A549 (cell line): ENCODE measurements at regions not wholly inside any gene's neighbourhood (a gene's known extent, or its start where the extent isn't known, plus 50 kb on each side); places are given as distances from the start of the nearest gene placed in this dataset.

Experiments used
- ATAC-seq, 2 experiments: fragments of 200-7000 bp in 1 of 2; fragments of >200 bp in 1 of 2; cut with Nextera tagmentation in 1 of 2; cut with Tn5 transposase in 1 of 2; 3 replicates each; pipeline versions ENCODE4 v1.8.0 to v1.9.1; 2018 to 2020; ENCODE audit warnings: mild to moderate bottlenecking in 1 of 2, moderate library complexity in 1 of 2
- CTCF ChIA-PET: fragments of 300-600 bp; sonication (Branson Sonifier 250); formaldehyde crosslinking; extraction: SDS; loops from one replicate; lab custom pipeline; 2021; ENCODE audit warnings: antibody characterized with exemption, inconsistent platforms; lab: Yijun Ruan, JAX
- POLR2A ChIA-PET: fragments of 350-600 bp; formaldehyde crosslinking; extraction: SDS; loops from one replicate; lab custom pipeline; 2021; ENCODE audit warnings: antibody characterized with exemption, inconsistent platforms; lab: Yijun Ruan, JAX
- DNase-seq, 2 experiments: peaks; one replicate each; pipeline versions ENCODE4 v3.0.0 to v3.0.0-alpha.2; 2011 to 2016; ENCODE audit warnings: low read depth in 1 of 2, low spot score in 1 of 2
- FAIRE-seq: peaks from 2 replicates; lab custom pipeline; 2011; peaks lifted over from hg19 to GRCh38; lab: Jason Lieb, UNC
- H3K27ac ChIP-seq, 2 experiments: fragments of >200 bp; sonication (Bioruptor Twin); formaldehyde crosslinking; 3 replicates each; pipeline ENCODE4 v1.5.1; 2016 to 2017
- H3K4me1 ChIP-seq: fragments of >200 bp; sonication (Bioruptor Twin); formaldehyde crosslinking; 3 replicates; pipeline ENCODE4 v1.6.1; 2016
- H3K4me2 ChIP-seq: fragments of >200 bp; sonication (Bioruptor Twin); formaldehyde crosslinking; 3 replicates; pipeline ENCODE4 v1.6.1; 2016
- H3K4me3 ChIP-seq: fragments of >200 bp; sonication (Bioruptor Twin); formaldehyde crosslinking; 3 replicates; pipeline ENCODE4 v1.5.1; 2016
- H3K9me3 ChIP-seq: fragments of >200 bp; sonication (Bioruptor Twin); formaldehyde crosslinking; 3 replicates; pipeline ENCODE4 v1.6.1; 2016
- ATOH8 ChIP-seq: fragments of 250-450 bp; sonication (Bioruptor Pico); IDR thresholded peaks from 2 replicates; pipeline ENCODE4 v1.5.0; 2020; ENCODE audit warnings: low read depth, mild to moderate bottlenecking, moderate library complexity
- CBX2 ChIP-seq: fragments of 200-600 bp; sonication (generic); IDR thresholded peaks from 2 replicates; pipeline ENCODE4 v1.6.1; 2016; ENCODE audit warnings: low read depth, mild to moderate bottlenecking, borderline replicate concordance
- CEBPB ChIP-seq, 2 experiments: fragments of >200 bp in 1 of 2; sonication (Bioruptor Twin) in 1 of 2; formaldehyde crosslinking in 1 of 2; IDR thresholded peaks; 2 replicates each; pipeline ENCODE4 v1.6.1; 2012 to 2016
- CHD2 ChIP-seq: fragments of 150-350 bp; IDR thresholded peaks from 2 replicates; pipeline ENCODE4 v1.6.1; 2014; ENCODE audit warnings: low read length; ENCODE audit not compliant: partially characterized antibody
- CHD4 ChIP-seq: fragments of 200-600 bp; sonication (generic); IDR thresholded peaks from 2 replicates; pipeline ENCODE4 v1.6.1; 2016; ENCODE audit warnings: antibody characterized with exemption, mild to moderate bottlenecking, borderline replicate concordance
- E2F6 ChIP-seq: IDR thresholded peaks from 2 replicates; pipeline ENCODE4 v1.6.1; 2012; ENCODE audit warnings: low read depth, borderline replicate concordance
- EHF ChIP-seq: fragments of 250-450 bp; sonication (Bioruptor Pico); IDR thresholded peaks from 2 replicates; pipeline ENCODE4 v1.5.0; 2020; ENCODE audit warnings: mild to moderate bottlenecking
- ESRRA ChIP-seq: fragments of 150-350 bp; IDR thresholded peaks from 2 replicates; pipeline ENCODE4 v1.6.1; 2014; ENCODE audit warnings: mild to moderate bottlenecking, low read length, borderline replicate concordance
- FOSB ChIP-seq: fragments of 250-450 bp; sonication (Bioruptor Pico); IDR thresholded peaks from 2 replicates; pipeline ENCODE4 v1.5.0; 2020; ENCODE audit warnings: mild to moderate bottlenecking, moderate library complexity
- FOXS1 ChIP-seq: fragments of 250-450 bp; sonication (Bioruptor Pico); IDR thresholded peaks from 2 replicates; pipeline ENCODE4 v1.5.0; 2020; ENCODE audit warnings: mild to moderate bottlenecking, moderate library complexity
- GATA3 ChIP-seq: IDR thresholded peaks from 2 replicates; pipeline ENCODE4 v1.6.1; 2012; ENCODE audit warnings: borderline replicate concordance
- HDAC2 ChIP-seq: fragments of 200-600 bp; sonication (generic); IDR thresholded peaks from 2 replicates; pipeline ENCODE4 v1.6.1; 2016
- HEYL ChIP-seq: fragments of 250-450 bp; sonication (Bioruptor Pico); IDR thresholded peaks from 2 replicates; pipeline ENCODE4 v1.8.0; 2021; ENCODE audit warnings: mild to moderate bottlenecking, moderate library complexity
- HOXA7 ChIP-seq: fragments of 250-450 bp; sonication (Bioruptor Pico); IDR thresholded peaks from 2 replicates; pipeline ENCODE4 v1.5.0; 2020; ENCODE audit warnings: mild to moderate bottlenecking, moderate library complexity
- HOXB13 ChIP-seq: fragments of 250-450 bp; sonication (Bioruptor Pico); IDR thresholded peaks from 2 replicates; pipeline ENCODE4 v1.5.0; 2020; ENCODE audit warnings: low read depth, mild to moderate bottlenecking, moderate library complexity
- HOXB5 ChIP-seq: fragments of 250-450 bp; sonication (Bioruptor Pico); IDR thresholded peaks from 2 replicates; pipeline ENCODE4 v1.5.0; 2020; ENCODE audit warnings: mild to moderate bottlenecking, moderate library complexity
- JUN ChIP-seq, 2 experiments: fragments of >200 bp; sonication (Bioruptor Twin); formaldehyde crosslinking; IDR thresholded peaks; 2 replicates in 1 of 2; 3 replicates in 1 of 2; pipeline ENCODE4 v1.6.1; 2016 to 2017
- KDM1A ChIP-seq: fragments of 200-600 bp; sonication (generic); IDR thresholded peaks from 2 replicates; pipeline ENCODE4 v1.6.1; 2016; ENCODE audit warnings: low read depth, mild to moderate bottlenecking
- KDM5A ChIP-seq: fragments of 200-600 bp; sonication (generic); IDR thresholded peaks from 2 replicates; pipeline ENCODE4 v1.6.1; 2016; ENCODE audit warnings: antibody characterized with exemption, mild to moderate bottlenecking
- MAFK ChIP-seq: fragments of 450-650 bp; IDR thresholded peaks from 2 replicates; pipeline ENCODE4 v1.6.1; 2014; ENCODE audit not compliant: partially characterized antibody
- POLR2A ChIP-seq: IDR thresholded peaks from 2 replicates; pipeline ENCODE4 v1.6.1; 2012; ENCODE audit warnings: mild to moderate bottlenecking, low read length
- POLR2AphosphoS2 ChIP-seq: conservative IDR thresholded peaks from 2 replicates; pipeline ENCODE4 v1.6.1; 2012; ENCODE audit warnings: low read length, improper control_type of control experiment, inconsistent platforms
- RCOR1 ChIP-seq: fragments of 150-350 bp; IDR thresholded peaks from 2 replicates; pipeline ENCODE4 v1.6.1; 2014; ENCODE audit warnings: antibody characterized with exemption, low read length, low read depth
- SMC3 ChIP-seq: fragments of >200 bp; sonication (Bioruptor Twin); formaldehyde crosslinking; IDR thresholded peaks from 3 replicates; pipeline ENCODE4 v1.6.1; 2018; ENCODE audit warnings: inconsistent platforms
- ZNF302 ChIP-seq: fragments of 250-450 bp; sonication (Bioruptor Pico); IDR thresholded peaks from 2 replicates; pipeline ENCODE4 v1.9.0; 2021; ENCODE audit warnings: inconsistent platforms, mild to moderate bottlenecking, moderate library complexity
- ZSCAN20 ChIP-seq: fragments of 250-450 bp; sonication (Bioruptor Pico); IDR thresholded peaks from 2 replicates; pipeline ENCODE4 v1.8.0; 2022; ENCODE audit warnings: mild to moderate bottlenecking, moderate library complexity
- WGBS: methylation state at CpG from one replicate; pipeline ENCODE4 v1.1.6; 2017; ENCODE audit errors: missing lambda C conversion rate; 5-methylcytosine and 5-hydroxymethylcytosine counted together
- TF ChIP-seq, protein P1 (sequence below): fragments of 150-350 bp; IDR thresholded peaks from 2 replicates; pipeline ENCODE4 v1.6.1; 2014; ENCODE audit warnings: low read depth, mild to moderate bottlenecking, low read length

DNA sequence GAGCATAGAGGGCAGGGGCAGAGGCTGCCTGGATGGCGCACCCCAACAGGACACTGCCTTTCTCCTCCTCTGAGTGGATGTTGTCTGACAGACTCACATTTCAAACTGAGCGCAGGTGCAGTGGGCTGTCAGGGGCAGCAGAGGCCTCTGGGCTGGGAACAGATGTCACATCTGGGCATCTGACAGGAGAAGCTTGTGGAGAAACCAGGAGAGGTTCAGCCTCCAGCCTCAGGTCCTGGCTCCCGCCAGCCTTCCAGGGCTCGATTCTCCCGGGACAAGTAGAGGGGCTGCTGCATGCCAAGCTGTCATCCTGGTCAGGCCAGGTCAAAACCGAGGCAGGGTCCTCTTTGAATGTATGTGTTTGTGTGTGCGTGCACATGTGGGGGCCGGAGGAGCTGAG, 67.7 kb upstream of the SDK2 start:
- ChIA-PET POLR2A (no interaction called here), CTCF (interaction anchor here (1.4 to 7.3 kb wide), 11 partner anchors 9 to 287 kb away, joined by 3 to 62 read pairs (median 4); partner anchors contain the start of gene SDK2)
- Histone ChIP-seq H3K4me2 (no peak overlapping the region), H3K9me3 (peaks cover 8% of the 10 kb centered on the region; the same call in 2 of the 3 replicates), H3K4me1 (no peaks in the 10 kb centered on the region), H3K4me3 (no peak overlapping the region), H3K27ac (no peak overlapping the region)
- WGBS = 82% methylated on average over 8 of the region's 8 CpGs
- FAIRE-seq = no peak
- no peak for TF ChIP-seq ESRRA
- no peak for TF ChIP-seq E2F6
- TF ChIP-seq FOXS1 = no peak
- TF ChIP-seq HEYL (CRISPR knock-in tag) = no peak
- no peak for TF ChIP-seq RCOR1
- TF ChIP-seq GATA3 = no peak
- TF ChIP-seq JUN (IDR thresholded peaks at IDR 0.05) = no peak
- no peak for TF ChIP-seq KDM5A
- no peak for DNase-seq
- no peak for ATAC-seq

DNA sequence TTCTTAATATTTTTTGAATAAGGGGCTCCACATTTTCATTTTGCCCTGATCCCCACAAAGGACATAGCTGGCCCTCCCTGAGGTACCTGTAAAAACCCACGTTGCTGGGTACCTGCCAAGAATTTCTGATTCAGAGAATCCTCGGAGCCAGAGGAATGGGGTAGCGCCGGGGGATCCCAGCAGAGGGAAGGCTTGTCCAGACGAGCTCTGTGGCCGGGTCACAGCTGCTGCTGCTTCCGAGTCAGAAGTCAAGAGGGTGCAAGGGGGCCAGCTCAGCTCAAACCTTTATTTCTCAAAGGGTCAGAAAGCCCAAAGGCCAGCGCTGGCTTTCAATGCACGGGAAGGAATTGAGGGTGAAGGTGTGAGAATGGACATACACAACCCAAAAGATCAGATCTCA, 68.9 kb upstream of the SDK2 start:
- ChIA-PET POLR2A (no interaction called here), CTCF (interaction anchor here (0.8 to 7.3 kb wide), 5 partner anchors 12 to 284 kb away, joined by 3 to 62 read pairs (median 4); partner anchors contain the start of gene SDK2)
- no peak overlapping the region for H3K27ac ChIP-seq
- WGBS = 35% methylated on average over 9 of the region's 9 CpGs
- no peak for FAIRE-seq
- no peaks in the 10 kb centered on the region for H3K4me1 ChIP-seq
- no peak overlapping the region for H3K4me3 ChIP-seq
- no peak for DNase-seq
- 0 out of 6 replicates have a peak, but pooled peaks of 1 of the 2 experiments have one; percentile 19 for ATAC-seq
- H3K9me3 ChIP-seq = no peaks in the 10 kb centered on the region
- H3K4me2 ChIP-seq = no peak overlapping the region
- TF ChIP-seq HEYL (CRISPR knock-in tag) (no peak), HDAC2 (no peak), EHF (CRISPR knock-in tag) (no peak), FOSB (no peak), ZNF302 (no peak), CHD4 (no peak), FOXS1 (no peak), ESRRA (no peak), HOXB5 (CRISPR knock-in tag) (no peak), CEBPB (IDR thresholded peaks at IDR 0.05) (no peak), POLR2AphosphoS2 (no peak), ATOH8 (CRISPR knock-in tag) (no peak), KDM1A (no peak), HOXA7 (no peak), MAFK (no peak), POLR2A (no peak), ZSCAN20 (no peak), CBX2 (no peak), CHD2 (no peak)
- TF ChIP-seq, protein P1, sequence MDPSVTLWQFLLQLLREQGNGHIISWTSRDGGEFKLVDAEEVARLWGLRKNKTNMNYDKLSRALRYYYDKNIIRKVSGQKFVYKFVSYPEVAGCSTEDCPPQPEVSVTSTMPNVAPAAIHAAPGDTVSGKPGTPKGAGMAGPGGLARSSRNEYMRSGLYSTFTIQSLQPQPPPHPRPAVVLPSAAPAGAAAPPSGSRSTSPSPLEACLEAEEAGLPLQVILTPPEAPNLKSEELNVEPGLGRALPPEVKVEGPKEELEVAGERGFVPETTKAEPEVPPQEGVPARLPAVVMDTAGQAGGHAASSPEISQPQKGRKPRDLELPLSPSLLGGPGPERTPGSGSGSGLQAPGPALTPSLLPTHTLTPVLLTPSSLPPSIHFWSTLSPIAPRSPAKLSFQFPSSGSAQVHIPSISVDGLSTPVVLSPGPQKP = no peak

DNA sequence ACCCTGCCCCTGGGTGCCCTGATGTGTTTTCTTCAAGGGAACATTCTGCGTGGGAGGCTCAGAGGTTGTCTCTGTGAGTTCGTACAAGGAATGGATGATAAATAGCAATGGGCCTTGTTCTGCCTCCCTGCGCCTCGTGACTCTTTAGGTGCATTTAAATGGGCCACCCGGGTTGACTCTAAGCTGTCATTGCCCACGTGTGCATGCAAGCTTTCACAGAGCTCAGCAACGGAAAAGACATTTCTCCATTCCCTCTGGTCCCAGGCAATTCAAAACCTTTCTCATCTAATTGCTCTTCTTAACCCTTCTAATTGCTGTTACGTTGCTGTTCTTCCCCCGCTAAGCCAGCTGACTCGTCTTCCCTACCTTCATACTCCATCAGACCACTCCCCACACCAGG, 71.5 kb upstream of the SDK2 start:
- POLR2A ChIA-PET = no interaction called here
- CTCF ChIA-PET = interaction anchor here (1.3 kb wide), 1 partner anchor 69 kb away, joined by 3 read pairs; no protein-coding TSS in a partner anchor
- Histone ChIP-seq H3K4me2 (no peak overlapping the region), H3K27ac (no peak overlapping the region), H3K4me3 (no peak overlapping the region), H3K4me1 (no peaks in the 10 kb centered on the region), H3K9me3 (no peaks in the 10 kb centered on the region)
- DNase-seq (no peak), ATAC-seq (no peak), FAIRE-seq (no peak)
- 63% methylated on average over 10 of the region's 10 CpGs for WGBS
- no peak for TF ChIP-seq GATA3
- TF ChIP-seq CHD2 = no peak
- no peak for TF ChIP-seq ESRRA
- TF ChIP-seq SMC3 = no peak
- TF ChIP-seq, protein P1 = no peak
- no peak for TF ChIP-seq HOXB13 (CRISPR knock-in tag)
